Neural cell (in vitro differentiated cells): ENCODE measurements at regions not wholly inside any gene's neighbourhood (a gene's known extent, or its start where the extent isn't known, plus 50 kb on each side); places are given as distances from the start of the nearest gene placed in this dataset.

ENCODE experiments used
- H2AFZ ChIP-seq: fragments of 200-600, 300-800 bp; sonication (generic), shearing (Covaris generic); 2 replicates; pipeline ENCODE4 v1.6.0; 2014; ENCODE audit warnings: low read depth, mild to moderate bottlenecking, antibody characterized with exemption, low read length, moderate library complexity
- H3F3A ChIP-seq: fragments of 200-600 bp; shearing (Covaris generic); 2 replicates; pipeline ENCODE4 v1.6.1; 2016; ENCODE audit warnings: mild to moderate bottlenecking, moderate library complexity, mixed read lengths, antibody characterized with exemption, low read length; ENCODE audit not compliant: insufficient read depth, poor library complexity, severe bottlenecking
- H3K27ac ChIP-seq: fragments of 200-600, 300-800 bp; sonication (generic), shearing (Covaris generic); 2 replicates; pipeline ENCODE4 v1.5.1; 2014; ENCODE audit warnings: mild to moderate bottlenecking, low read length, moderate library complexity
- H3K27me3 ChIP-seq: fragments of 300-800, 200-600 bp; sonication (generic), shearing (Covaris generic); 2 replicates; pipeline ENCODE4 v1.6.0; 2014; ENCODE audit warnings: mild to moderate bottlenecking, low read depth, low read length, moderate library complexity; ENCODE audit not compliant: insufficient read depth
- H3K36me3 ChIP-seq: fragments of 300-800, 200-600 bp; sonication (generic), shearing (Covaris generic); 2 replicates; pipeline ENCODE4 v1.5.1; 2014; ENCODE audit warnings: mild to moderate bottlenecking, antibody characterized with exemption, low read length, moderate library complexity; ENCODE audit not compliant: insufficient read depth
- H3K4me2 ChIP-seq: fragments of 300-800, 200-600 bp; sonication (generic), shearing (Covaris generic); 2 replicates; pipeline ENCODE4 v1.6.0; 2014; ENCODE audit warnings: mild to moderate bottlenecking, low read length
- H3K4me3 ChIP-seq: fragments of 300-800, 200-600 bp; sonication (generic), shearing (Covaris generic); 2 replicates; pipeline ENCODE4 v1.5.1; 2014; ENCODE audit warnings: mild to moderate bottlenecking, low read length, moderate library complexity
- H3K79me2 ChIP-seq: fragments of 200-600 bp; shearing (Covaris generic); replicated peaks from 2 replicates; pipeline ENCODE4 v1.6.0; 2014; ENCODE audit warnings: mild to moderate bottlenecking, low read length, moderate library complexity; ENCODE audit not compliant: insufficient read depth
- H3K9ac ChIP-seq: fragments of 300-800, 200-600 bp; sonication (generic), shearing (Covaris generic); 2 replicates; pipeline ENCODE4 v1.6.1; 2016; ENCODE audit warnings: mild to moderate bottlenecking, low read length, mixed read lengths
- H3K9me2 ChIP-seq: fragments of 200-600 bp; shearing (Covaris generic); 2 replicates; pipeline ENCODE4 v1.6.1; 2016; ENCODE audit warnings: mild to moderate bottlenecking, low read length, mixed read lengths; ENCODE audit not compliant: insufficient read depth
- H3K9me3 ChIP-seq: fragments of 200-600, 300-800 bp; sonication (generic), shearing (Covaris generic); 2 replicates; pipeline ENCODE4 v1.6.1; 2016; ENCODE audit warnings: mild to moderate bottlenecking, mixed run types, low read length, moderate library complexity, mixed read lengths
- H4K20me1 ChIP-seq: fragments of 200-600 bp; shearing (Covaris generic); 2 replicates; pipeline ENCODE4 v1.6.1; 2016; ENCODE audit warnings: mild to moderate bottlenecking, mixed run types; ENCODE audit not compliant: insufficient read depth
- EP300 ChIP-seq: fragments of 450-650 bp; conservative IDR thresholded peaks from 2 replicates; pipeline ENCODE4 v1.6.1; 2014; ENCODE audit warnings: antibody characterized with exemption, mild to moderate bottlenecking, moderate library complexity; ENCODE audit not compliant: poor library complexity, severe bottlenecking
- EZH2 ChIP-seq: fragments of 200-600, 300-800 bp; shearing (Covaris generic), sonication (generic); IDR thresholded peaks from 2 replicates; pipeline ENCODE4 v1.6.1; 2014; ENCODE audit warnings: antibody characterized with exemption, low read length, borderline replicate concordance, mild to moderate bottlenecking; ENCODE audit not compliant: insufficient read depth, poor library complexity, severe bottlenecking
- MXI1 ChIP-seq: fragments of 450-650 bp; conservative IDR thresholded peaks from 2 replicates; pipeline ENCODE4 v1.6.1; 2014; ENCODE audit warnings: antibody characterized with exemption, mild to moderate bottlenecking; ENCODE audit not compliant: poor library complexity, severe bottlenecking
- POLR2AphosphoS5 ChIP-seq: IDR thresholded peaks from 2 replicates; pipeline ENCODE4 v1.6.1; 2012
- RAD21 ChIP-seq: fragments of 450-650 bp; conservative IDR thresholded peaks from 2 replicates; pipeline ENCODE4 v1.6.1; 2014; ENCODE audit warnings: antibody characterized with exemption, mild to moderate bottlenecking, moderate library complexity
- SMC3 ChIP-seq: fragments of 450-650 bp; conservative IDR thresholded peaks from 2 replicates; pipeline ENCODE4 v1.6.1; 2014; ENCODE audit warnings: antibody characterized with exemption, mild to moderate bottlenecking, moderate library complexity; ENCODE audit not compliant: poor library complexity
- TAF1 ChIP-seq: IDR thresholded peaks from 2 replicates; pipeline ENCODE4 v1.6.1; 2012; ENCODE audit warnings: low read depth
- TF ChIP-seq, protein P1 (sequence below): fragments of 450-650 bp; IDR thresholded peaks from 2 replicates; pipeline ENCODE4 v1.5.1; 2014; ENCODE audit warnings: antibody characterized with exemption, mild to moderate bottlenecking, moderate library complexity; ENCODE audit not compliant: poor library complexity, severe bottlenecking
- TF ChIP-seq, protein P2 (sequence below): IDR thresholded peaks from 2 replicates; pipeline ENCODE4 v1.6.1; 2012; ENCODE audit warnings: borderline replicate concordance

DNA sequence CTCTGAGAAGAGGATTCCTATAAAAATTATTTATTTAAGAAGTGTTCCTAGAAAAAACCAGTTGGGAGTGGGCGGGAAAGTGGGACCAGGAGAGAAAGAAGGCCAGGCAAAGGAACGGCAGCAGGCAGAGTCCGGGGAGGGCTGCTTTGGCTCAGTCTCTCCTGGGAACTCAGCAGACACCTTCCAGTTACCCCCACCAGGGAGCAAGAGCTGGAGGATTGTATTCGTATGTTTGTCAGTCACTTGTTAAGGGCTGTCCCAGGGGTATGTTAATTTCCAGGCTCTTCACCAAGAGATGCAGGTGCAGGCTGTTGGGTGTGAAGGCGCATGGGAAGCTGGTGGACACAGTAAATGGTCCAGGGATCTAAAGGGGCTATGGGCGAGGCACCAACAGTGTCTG, 53.0 kb upstream of the CHD6 start:
- Histone ChIP-seq H3K4me2 (no peak overlapping the region), H3K9ac (no peak overlapping the region), H3K9me3 (no peaks in the 10 kb centered on the region), H3K79me2 (no peaks in the 10 kb centered on the region), H3K27me3 (no peaks in the 10 kb centered on the region), H4K20me1 (no peaks in the 10 kb centered on the region), H3K36me3 (no peaks in the 10 kb centered on the region), H3F3A (no peaks in the 10 kb centered on the region), H3K27ac (no peak overlapping the region), H3K9me2 (no peaks in the 10 kb centered on the region), H3K4me3 (no peak overlapping the region), H2AFZ (no peak overlapping the region)
- TF ChIP-seq POLR2AphosphoS5 (no peak), EZH2 (no peak), RAD21 (no peak), EP300 (no peak), TAF1 (no peak), SMC3 (no peak), MXI1 (no peak)
- TF ChIP-seq, protein P1, sequence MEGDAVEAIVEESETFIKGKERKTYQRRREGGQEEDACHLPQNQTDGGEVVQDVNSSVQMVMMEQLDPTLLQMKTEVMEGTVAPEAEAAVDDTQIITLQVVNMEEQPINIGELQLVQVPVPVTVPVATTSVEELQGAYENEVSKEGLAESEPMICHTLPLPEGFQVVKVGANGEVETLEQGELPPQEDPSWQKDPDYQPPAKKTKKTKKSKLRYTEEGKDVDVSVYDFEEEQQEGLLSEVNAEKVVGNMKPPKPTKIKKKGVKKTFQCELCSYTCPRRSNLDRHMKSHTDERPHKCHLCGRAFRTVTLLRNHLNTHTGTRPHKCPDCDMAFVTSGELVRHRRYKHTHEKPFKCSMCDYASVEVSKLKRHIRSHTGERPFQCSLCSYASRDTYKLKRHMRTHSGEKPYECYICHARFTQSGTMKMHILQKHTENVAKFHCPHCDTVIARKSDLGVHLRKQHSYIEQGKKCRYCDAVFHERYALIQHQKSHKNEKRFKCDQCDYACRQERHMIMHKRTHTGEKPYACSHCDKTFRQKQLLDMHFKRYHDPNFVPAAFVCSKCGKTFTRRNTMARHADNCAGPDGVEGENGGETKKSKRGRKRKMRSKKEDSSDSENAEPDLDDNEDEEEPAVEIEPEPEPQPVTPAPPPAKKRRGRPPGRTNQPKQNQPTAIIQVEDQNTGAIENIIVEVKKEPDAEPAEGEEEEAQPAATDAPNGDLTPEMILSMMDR = no peak
- TF ChIP-seq, protein P2, sequence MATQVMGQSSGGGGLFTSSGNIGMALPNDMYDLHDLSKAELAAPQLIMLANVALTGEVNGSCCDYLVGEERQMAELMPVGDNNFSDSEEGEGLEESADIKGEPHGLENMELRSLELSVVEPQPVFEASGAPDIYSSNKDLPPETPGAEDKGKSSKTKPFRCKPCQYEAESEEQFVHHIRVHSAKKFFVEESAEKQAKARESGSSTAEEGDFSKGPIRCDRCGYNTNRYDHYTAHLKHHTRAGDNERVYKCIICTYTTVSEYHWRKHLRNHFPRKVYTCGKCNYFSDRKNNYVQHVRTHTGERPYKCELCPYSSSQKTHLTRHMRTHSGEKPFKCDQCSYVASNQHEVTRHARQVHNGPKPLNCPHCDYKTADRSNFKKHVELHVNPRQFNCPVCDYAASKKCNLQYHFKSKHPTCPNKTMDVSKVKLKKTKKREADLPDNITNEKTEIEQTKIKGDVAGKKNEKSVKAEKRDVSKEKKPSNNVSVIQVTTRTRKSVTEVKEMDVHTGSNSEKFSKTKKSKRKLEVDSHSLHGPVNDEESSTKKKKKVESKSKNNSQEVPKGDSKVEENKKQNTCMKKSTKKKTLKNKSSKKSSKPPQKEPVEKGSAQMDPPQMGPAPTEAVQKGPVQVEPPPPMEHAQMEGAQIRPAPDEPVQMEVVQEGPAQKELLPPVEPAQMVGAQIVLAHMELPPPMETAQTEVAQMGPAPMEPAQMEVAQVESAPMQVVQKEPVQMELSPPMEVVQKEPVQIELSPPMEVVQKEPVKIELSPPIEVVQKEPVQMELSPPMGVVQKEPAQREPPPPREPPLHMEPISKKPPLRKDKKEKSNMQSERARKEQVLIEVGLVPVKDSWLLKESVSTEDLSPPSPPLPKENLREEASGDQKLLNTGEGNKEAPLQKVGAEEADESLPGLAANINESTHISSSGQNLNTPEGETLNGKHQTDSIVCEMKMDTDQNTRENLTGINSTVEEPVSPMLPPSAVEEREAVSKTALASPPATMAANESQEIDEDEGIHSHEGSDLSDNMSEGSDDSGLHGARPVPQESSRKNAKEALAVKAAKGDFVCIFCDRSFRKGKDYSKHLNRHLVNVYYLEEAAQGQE = no peak

DNA sequence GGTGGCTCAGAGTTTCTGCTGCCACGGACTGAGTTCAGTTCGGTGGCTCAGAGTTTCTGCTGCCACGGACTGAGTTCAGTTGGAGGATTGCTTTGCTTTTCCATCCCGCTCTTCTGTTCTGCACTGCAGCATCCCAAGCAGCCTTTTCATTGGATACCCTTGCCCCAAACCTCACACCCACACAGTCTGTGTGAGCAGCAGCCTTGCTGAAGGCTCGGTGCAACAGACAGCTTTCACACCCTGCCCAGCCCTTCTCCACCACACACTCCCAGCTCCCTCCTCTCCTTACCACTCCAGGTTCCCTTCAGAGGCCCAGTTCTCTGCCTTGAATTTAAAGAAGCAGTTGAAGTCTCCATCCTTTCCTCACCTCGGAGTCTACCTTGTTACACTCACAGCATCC, 52.5 kb upstream of the CHD6 start:
- Histone ChIP-seq H3K4me3 (no peak overlapping the region), H4K20me1 (no peaks in the 10 kb centered on the region), H3K27ac (no peak overlapping the region), H3K9ac (no peak overlapping the region), H3K27me3 (no peaks in the 10 kb centered on the region), H3K9me3 (no peaks in the 10 kb centered on the region), H3K36me3 (no peaks in the 10 kb centered on the region), H3F3A (no peaks in the 10 kb centered on the region), H3K4me2 (no peak overlapping the region), H2AFZ (no peak overlapping the region), H3K79me2 (no peaks in the 10 kb centered on the region), H3K9me2 (no peaks in the 10 kb centered on the region)
- TF ChIP-seq SMC3 (no peak), TAF1 (no peak), POLR2AphosphoS5 (no peak), RAD21 (no peak), EZH2 (no peak), MXI1 (no peak), EP300 (no peak)
- TF ChIP-seq, protein P2 = no peak
- TF ChIP-seq, protein P1 = no peak
